Prostate gland (tissue), 2 donors: ENCODE measurements at regions not wholly inside any gene's neighbourhood (a gene's known extent, or its start where the extent isn't known, plus 50 kb on each side); places are given as distances from the start of the nearest gene placed in this dataset.

ENCODE experiments used
- POLR2A ChIP-seq: fragments of 450-650 bp; IDR thresholded peaks from one replicate; pipeline ENCODE4 v1.6.1; 2016; ENCODE audit warnings: antibody characterized with exemption, mild to moderate bottlenecking
- POLR2AphosphoS5 ChIP-seq: sonication (generic); formaldehyde crosslinking; IDR thresholded peaks from one replicate; pipeline ENCODE4 v1.6.1; 2017; ENCODE audit warnings: antibody characterized with exemption
- TF ChIP-seq, protein P1 (sequence below), 4 experiments: fragments of 200-600 bp in 2 of 4; fragments of 450-650 bp in 2 of 4; sonication (generic) in 2 of 4; IDR thresholded peaks; 1 replicate in 3 of 4; 2 replicates in 1 of 4; pipeline ENCODE4 v1.5.1; 2016 to 2019; ENCODE audit warnings: antibody characterized with exemption in 4 of 4, mild to moderate bottlenecking in 2 of 4, moderate library complexity in 2 of 4

DNA sequence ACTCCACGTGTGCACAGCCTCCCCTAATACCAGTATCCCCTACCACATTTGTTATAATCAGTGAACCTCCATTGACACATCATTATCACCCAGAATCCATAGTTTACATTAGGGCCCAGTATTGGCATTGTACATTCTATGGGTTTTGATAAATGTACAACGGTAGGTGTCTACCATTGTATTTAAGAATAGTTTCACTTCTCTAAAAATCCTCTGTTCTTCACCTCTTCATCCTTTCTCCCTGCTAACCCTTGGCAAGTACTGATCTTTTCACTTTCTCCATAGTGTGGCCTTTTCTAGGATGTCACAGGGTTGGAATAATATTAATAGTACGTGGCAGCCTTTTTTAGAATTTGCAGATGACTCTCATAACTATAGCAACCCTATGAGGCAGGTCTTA is 353.8 kb downstream of the DDX10 start:
- TF ChIP-seq POLR2A (no peak), POLR2AphosphoS5 (no peak)
- TF ChIP-seq, protein P1, sequence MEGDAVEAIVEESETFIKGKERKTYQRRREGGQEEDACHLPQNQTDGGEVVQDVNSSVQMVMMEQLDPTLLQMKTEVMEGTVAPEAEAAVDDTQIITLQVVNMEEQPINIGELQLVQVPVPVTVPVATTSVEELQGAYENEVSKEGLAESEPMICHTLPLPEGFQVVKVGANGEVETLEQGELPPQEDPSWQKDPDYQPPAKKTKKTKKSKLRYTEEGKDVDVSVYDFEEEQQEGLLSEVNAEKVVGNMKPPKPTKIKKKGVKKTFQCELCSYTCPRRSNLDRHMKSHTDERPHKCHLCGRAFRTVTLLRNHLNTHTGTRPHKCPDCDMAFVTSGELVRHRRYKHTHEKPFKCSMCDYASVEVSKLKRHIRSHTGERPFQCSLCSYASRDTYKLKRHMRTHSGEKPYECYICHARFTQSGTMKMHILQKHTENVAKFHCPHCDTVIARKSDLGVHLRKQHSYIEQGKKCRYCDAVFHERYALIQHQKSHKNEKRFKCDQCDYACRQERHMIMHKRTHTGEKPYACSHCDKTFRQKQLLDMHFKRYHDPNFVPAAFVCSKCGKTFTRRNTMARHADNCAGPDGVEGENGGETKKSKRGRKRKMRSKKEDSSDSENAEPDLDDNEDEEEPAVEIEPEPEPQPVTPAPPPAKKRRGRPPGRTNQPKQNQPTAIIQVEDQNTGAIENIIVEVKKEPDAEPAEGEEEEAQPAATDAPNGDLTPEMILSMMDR (IDR thresholded peaks at IDR 0.05), result no peak
